ENCODE measurements at regions not wholly inside any gene's neighbourhood (a gene's known extent, or its start where the extent isn't known, plus 50 kb on each side); places are given as distances from the start of the nearest gene placed in this dataset.
"Not testable (repeated sequence)": the region's sequence is repeated elsewhere in the genome, so short reads cannot be mapped to it uniquely, and the experiment has no call there.

DNA sequence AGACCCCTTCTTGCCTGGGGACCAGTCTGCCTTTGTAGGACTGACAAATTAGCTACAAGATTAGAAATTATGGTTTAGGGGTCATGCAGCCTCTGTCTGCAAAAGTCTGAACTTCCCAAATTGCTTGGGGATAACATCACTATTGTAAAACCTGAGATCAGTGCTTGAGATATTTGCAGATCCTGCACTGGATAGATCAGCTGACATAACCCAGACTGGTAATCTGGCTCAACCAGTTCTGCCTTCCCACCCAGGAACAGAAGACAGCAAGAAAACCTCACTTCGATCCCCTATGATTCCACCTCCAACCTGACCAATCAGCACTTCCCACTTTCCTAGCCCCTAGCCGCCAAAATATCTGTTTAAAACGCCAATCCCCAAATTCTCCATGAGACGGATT is 202.8 kb upstream of the DIAPH2 start:
- no peak overlapping the region for H3K4me3 ChIP-seq (ENCODE audit: low read depth, low read length)
- TF ChIP-seq, protein P1, sequence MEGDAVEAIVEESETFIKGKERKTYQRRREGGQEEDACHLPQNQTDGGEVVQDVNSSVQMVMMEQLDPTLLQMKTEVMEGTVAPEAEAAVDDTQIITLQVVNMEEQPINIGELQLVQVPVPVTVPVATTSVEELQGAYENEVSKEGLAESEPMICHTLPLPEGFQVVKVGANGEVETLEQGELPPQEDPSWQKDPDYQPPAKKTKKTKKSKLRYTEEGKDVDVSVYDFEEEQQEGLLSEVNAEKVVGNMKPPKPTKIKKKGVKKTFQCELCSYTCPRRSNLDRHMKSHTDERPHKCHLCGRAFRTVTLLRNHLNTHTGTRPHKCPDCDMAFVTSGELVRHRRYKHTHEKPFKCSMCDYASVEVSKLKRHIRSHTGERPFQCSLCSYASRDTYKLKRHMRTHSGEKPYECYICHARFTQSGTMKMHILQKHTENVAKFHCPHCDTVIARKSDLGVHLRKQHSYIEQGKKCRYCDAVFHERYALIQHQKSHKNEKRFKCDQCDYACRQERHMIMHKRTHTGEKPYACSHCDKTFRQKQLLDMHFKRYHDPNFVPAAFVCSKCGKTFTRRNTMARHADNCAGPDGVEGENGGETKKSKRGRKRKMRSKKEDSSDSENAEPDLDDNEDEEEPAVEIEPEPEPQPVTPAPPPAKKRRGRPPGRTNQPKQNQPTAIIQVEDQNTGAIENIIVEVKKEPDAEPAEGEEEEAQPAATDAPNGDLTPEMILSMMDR (IDR thresholded peaks at IDR 0.05; ENCODE audit: low read depth, low read length): no peak
- TF ChIP-seq POLR2A (IDR thresholded peaks at IDR 0.05; ENCODE audit: extremely low read depth, insufficient read length): no peak
- DNase-seq (ENCODE audit: low read depth): no peak

DNA sequence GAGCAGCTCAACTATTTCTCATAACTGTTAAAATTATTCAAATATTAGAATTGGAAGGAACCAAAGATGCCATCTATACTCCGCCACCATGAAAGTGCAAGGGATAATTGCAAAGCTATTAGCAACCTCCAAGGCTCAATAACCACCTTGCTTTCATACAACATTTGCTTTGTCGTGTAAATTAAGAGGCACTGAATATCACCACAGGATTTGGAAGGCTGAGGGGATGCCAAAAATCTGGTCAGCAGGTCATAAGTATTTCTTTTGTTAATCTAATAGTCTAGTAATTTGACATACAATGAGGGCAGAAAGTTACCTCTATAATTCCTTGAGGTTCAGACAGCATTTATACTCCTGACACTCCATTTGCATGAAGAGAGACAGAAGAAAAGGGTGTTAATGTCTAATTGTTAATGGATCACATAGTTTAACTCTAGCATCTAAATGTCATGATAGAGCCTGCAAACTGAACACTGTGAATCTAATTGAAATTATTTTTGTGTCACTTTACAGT is 200.9 kb upstream of the DIAPH2 start:
- H3K4me3 ChIP-seq (ENCODE audit: low read depth, low read length): no peak overlapping the region
- TF ChIP-seq MAX (IDR thresholded peaks at IDR 0.05; ENCODE audit: low read depth, low read length): no peak
- TF ChIP-seq POLR2A (IDR thresholded peaks at IDR 0.05; ENCODE audit: extremely low read depth, insufficient read length): no peak
- no peak for DNase-seq (ENCODE audit: low read depth)

DNA sequence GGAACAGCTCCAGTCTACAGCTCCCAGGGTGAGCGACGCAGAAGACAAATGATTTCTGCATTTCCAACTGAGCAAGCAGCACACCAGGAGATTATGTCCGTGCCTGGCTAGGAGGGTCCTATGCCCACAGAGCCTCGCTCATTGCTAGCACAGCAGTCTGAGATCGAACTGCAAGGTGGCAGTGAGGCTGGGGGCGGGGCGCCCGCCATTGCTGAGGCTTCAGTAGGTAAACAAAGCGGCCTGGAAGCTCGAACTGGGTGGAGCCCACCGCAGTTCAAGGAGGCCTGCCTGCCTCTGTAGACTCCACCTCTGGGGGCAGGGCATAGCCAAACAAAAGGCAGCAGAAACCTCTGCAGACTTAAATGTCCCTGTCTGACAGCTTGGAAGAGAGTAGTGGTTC is 198.0 kb upstream of the DIAPH2 start:
- DNase-seq (ENCODE audit: low read depth); H3K4me3 ChIP-seq (ENCODE audit: low read depth, low read length): not testable (repeated sequence)

DNA sequence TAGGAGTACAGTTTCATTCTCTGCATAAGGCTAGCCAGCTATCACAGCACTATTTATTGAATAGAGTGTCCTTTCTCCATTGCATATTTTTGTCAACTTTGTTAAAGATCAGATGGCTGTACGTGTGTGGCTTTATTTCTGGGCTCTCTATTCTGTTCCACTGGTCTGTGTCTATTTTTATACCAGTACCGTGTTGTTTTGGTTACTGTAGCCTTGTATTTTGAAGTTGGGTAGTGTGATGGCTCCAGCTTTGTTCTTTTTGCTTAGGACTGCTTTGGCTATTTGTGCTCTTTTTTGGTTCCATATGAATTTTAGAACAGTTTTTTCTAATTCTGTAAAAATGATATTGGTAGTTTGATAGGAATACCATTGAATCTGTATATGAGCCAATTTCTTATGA is 182.1 kb upstream of the DIAPH2 start:
- no peak overlapping the region for H3K4me3 ChIP-seq (ENCODE audit: low read depth, low read length)
- no peak for DNase-seq (ENCODE audit: low read depth)
- TF ChIP-seq POLR2A (IDR thresholded peaks at IDR 0.05; ENCODE audit: extremely low read depth, insufficient read length): no peak

GRCh38 chrX:96529386-96529785 is 155.3 kb upstream of the DIAPH2 start:
- H3K4me3 ChIP-seq (ENCODE audit: low read depth, low read length); DNase-seq (ENCODE audit: low read depth): not testable (repeated sequence)

GRCh38 chrX:96538104-96538725 is 146.4 kb upstream of the DIAPH2 start:
- no peak for DNase-seq (ENCODE audit: low read depth)
- H3K4me3 ChIP-seq (ENCODE audit: low read depth, low read length): no peak overlapping the region
- TF ChIP-seq POLR2A (IDR thresholded peaks at IDR 0.05; ENCODE audit: extremely low read depth, insufficient read length): no peak
- no peak for TF ChIP-seq MYC (IDR thresholded peaks at IDR 0.05; ENCODE audit: low read depth, low read length)
- TF ChIP-seq MAX (IDR thresholded peaks at IDR 0.05; ENCODE audit: low read depth, low read length): no peak
- TF ChIP-seq, protein P1 (IDR thresholded peaks at IDR 0.05; ENCODE audit: low read depth, low read length): no peak

DNA sequence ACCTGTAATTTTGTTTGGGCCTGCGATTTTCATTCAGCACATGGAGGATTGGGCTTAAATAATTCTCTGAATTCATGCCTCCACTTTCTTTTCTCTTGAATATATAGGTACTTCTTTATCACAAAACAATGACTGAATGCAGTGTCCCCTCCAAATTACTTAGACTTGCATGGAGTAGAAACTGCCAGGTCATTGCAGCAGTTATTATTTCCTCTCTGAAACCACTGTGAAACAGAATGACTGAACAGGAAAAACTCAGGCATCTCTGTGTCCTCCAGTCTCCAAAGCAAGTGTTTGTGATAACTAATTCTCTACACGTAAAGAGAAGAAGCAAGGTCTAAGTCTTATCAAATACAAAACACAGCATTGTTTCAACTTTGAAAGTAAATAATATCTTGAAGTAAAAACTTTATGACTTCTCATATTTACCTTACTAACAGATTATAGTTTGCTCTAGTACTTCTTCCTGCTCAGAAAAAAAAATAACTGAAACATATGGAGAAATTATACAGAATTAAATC is 144.5 kb upstream of the DIAPH2 start:
- DNase-seq (ENCODE audit: low read depth): peak; percentile 71
- no peak overlapping the region for H3K4me3 ChIP-seq (ENCODE audit: low read depth, low read length)
- no peak for TF ChIP-seq POLR2A (IDR thresholded peaks at IDR 0.05; ENCODE audit: extremely low read depth, insufficient read length)
- no peak for TF ChIP-seq MAX (IDR thresholded peaks at IDR 0.05; ENCODE audit: low read depth, low read length)
- TF ChIP-seq, protein P1 (IDR thresholded peaks at IDR 0.05; ENCODE audit: low read depth, low read length): no peak
- TF ChIP-seq MYC (IDR thresholded peaks at IDR 0.05; ENCODE audit: low read depth, low read length): no peak

DNA sequence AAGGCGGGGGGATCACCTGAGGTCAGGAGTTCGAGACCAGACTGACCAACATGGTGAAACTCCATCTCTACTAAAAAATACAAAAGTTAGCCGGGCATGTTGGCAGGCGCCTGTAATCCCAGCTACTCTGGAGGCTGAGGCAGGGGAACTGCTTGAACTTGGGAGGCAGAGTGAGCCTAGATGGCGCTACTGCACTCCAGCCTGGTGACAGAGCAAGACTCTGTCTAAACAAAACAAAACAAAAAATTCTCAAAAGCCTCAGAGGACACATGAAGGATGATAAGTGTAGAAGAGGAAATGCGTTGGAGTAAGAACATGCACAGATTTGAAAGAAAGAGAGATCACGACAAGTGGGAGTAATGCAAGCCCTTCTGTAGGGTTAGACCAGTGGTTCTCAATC is 138.4 kb upstream of the DIAPH2 start:
- not testable (repeated sequence) for H3K4me3 ChIP-seq (ENCODE audit: low read depth, low read length)
- DNase-seq (ENCODE audit: low read depth): peak; percentile 14

GRCh38 chrX:96551322-96551872 is 133.2 kb upstream of the DIAPH2 start:
- no peak overlapping the region for H3K4me3 ChIP-seq (ENCODE audit: low read depth, low read length)
- no peak for TF ChIP-seq POLR2A (IDR thresholded peaks at IDR 0.05; ENCODE audit: extremely low read depth, insufficient read length)
- TF ChIP-seq, protein P1 (IDR thresholded peaks at IDR 0.05; ENCODE audit: low read depth, low read length): no peak
- no peak for TF ChIP-seq MYC (IDR thresholded peaks at IDR 0.05; ENCODE audit: low read depth, low read length)
- no peak for TF ChIP-seq MAX (IDR thresholded peaks at IDR 0.05; ENCODE audit: low read depth, low read length)
- DNase-seq (ENCODE audit: low read depth): no peak
